K562 (cell line): ENCODE measurements at regions not wholly inside any gene's neighbourhood (a gene's known extent, or its start where the extent isn't known, plus 50 kb on each side); places are given as distances from the start of the nearest gene placed in this dataset.
A peak's percentile ranks its signal among the peaks of the same experiment; 100 is the strongest.

Experiments
- ATAC-seq: fragments of 200-7000 bp; cut with Tn5 transposase; 3 replicates; pipeline ENCODE4 v1.9.1; 2020; ENCODE audit warnings: moderate library complexity
- BruUV-seq: library from RNA; stranded (reverse); fragments of 400-500 nt; replicated peaks from 2 replicates; lab custom pipeline; 2021; lab: Mats Ljungman, UMichigan
- CTCF ChIA-PET: fragments of 300-600 bp; formaldehyde crosslinking; extraction: SDS; loops from one replicate; lab custom pipeline; 2021; ENCODE audit warnings: low intra/inter-chr PET ratio; lab: Yijun Ruan, JAX
- POLR2A ChIA-PET: fragments of 300-600, 350-650 bp; sonication (Branson Sonifier 250); formaldehyde crosslinking; extraction: SDS; loops from one replicate; lab custom pipeline; 2021; ENCODE audit warnings: antibody characterized with exemption, inconsistent platforms; lab: Yijun Ruan, JAX
- DNase-seq, 4 experiments: peaks; one replicate each; pipeline versions ENCODE4 v3.0.0 to v3.0.0-alpha.2; 2011 to 2018; ENCODE audit warnings: low spot score in 3 of 4, mixed read lengths in 3 of 4; ENCODE audit errors: extremely low read depth in 1 of 4
- FAIRE-seq: peaks from 2 replicates; lab custom pipeline; 2011; peaks lifted over from hg19 to GRCh38; lab: Jason Lieb, UNC
- H2AFZ ChIP-seq: 2 replicates; pipeline ENCODE4 v1.6.0; 2011; ENCODE audit warnings: low read depth, low read length, control low read depth, inconsistent platforms
- H3K27ac ChIP-seq: fragments of 200-600 bp; 3 replicates; pipeline ENCODE4 v1.8.0; 2011; ENCODE audit warnings: low read depth, mild to moderate bottlenecking, control low read depth, inconsistent platforms, low read length, moderate library complexity, mixed read lengths; ENCODE audit errors: extremely low read depth
- H3K27me3 ChIP-seq, 2 experiments: fragments of 300-600 bp in 1 of 2; 2 replicates in 1 of 2; 3 replicates in 1 of 2; pipeline versions ENCODE4 v1.6.0 to v1.8.0; 2011; ENCODE audit warnings: inconsistent platforms in 2 of 2, low read length in 2 of 2, mild to moderate bottlenecking in 1 of 2, mixed read lengths in 1 of 2, moderate library complexity in 1 of 2; ENCODE audit not compliant: control insufficient read depth in 2 of 2, insufficient read depth in 2 of 2
- H3K36me3 ChIP-seq: fragments of 300-600 bp; 3 replicates; pipeline ENCODE4 v1.8.0; 2011; ENCODE audit warnings: mild to moderate bottlenecking, low read length, inconsistent platforms; ENCODE audit not compliant: control insufficient read depth, insufficient read depth
- H3K4me1 ChIP-seq, 2 experiments: fragments of 200-600 bp in 1 of 2; replicated peaks in 1 of 2; 2 replicates in 1 of 2; 3 replicates in 1 of 2; pipeline versions ENCODE4 v1.5.1 to v1.8.0; 2011; ENCODE audit warnings: inconsistent platforms in 2 of 2, low read length in 2 of 2, mild to moderate bottlenecking in 1 of 2, mixed read lengths in 1 of 2, moderate library complexity in 1 of 2; ENCODE audit not compliant: control insufficient read depth in 2 of 2, insufficient read depth in 2 of 2
- H3K4me2 ChIP-seq: 2 replicates; pipeline ENCODE4 v1.6.1; 2011; ENCODE audit warnings: low read length, control low read depth, inconsistent platforms, mixed read lengths; ENCODE audit not compliant: insufficient read depth
- H3K4me3 ChIP-seq: fragments of 200-600 bp; sonication (generic), shearing (Covaris generic); 2 replicates; pipeline ENCODE4 v1.5.1; 2016; ENCODE audit warnings: control low read depth, inconsistent platforms
- H3K79me2 ChIP-seq: fragments of 200-600 bp; 3 replicates; pipeline ENCODE4 v1.8.0; 2011; ENCODE audit warnings: low read length, inconsistent platforms; ENCODE audit not compliant: control insufficient read depth, insufficient read depth
- H3K9ac ChIP-seq, 2 experiments: 2 replicates each; pipeline versions ENCODE4 v1.6.0 to v1.6.1; 2011; ENCODE audit warnings: low read depth in 2 of 2, low read length in 2 of 2, control low read depth in 1 of 2, inconsistent platforms in 1 of 2, mild to moderate bottlenecking in 1 of 2, mixed read lengths in 1 of 2; ENCODE audit not compliant: insufficient read depth in 1 of 2
- H3K9me1 ChIP-seq: one replicate; pipeline ENCODE4 v1.6.0; 2011; ENCODE audit warnings: inconsistent platforms, mild to moderate bottlenecking, low read length, moderate library complexity; ENCODE audit not compliant: control insufficient read depth, insufficient read depth
- H3K9me3 ChIP-seq: replicated peaks from 2 replicates; pipeline ENCODE4 v1.5.1; 2011; ENCODE audit warnings: low read depth, low read length, inconsistent platforms; ENCODE audit not compliant: control insufficient read depth, insufficient read depth
- H4K20me1 ChIP-seq: replicated peaks from 2 replicates; pipeline ENCODE4 v1.6.1; 2011; ENCODE audit warnings: low read length, inconsistent platforms, mixed read lengths; ENCODE audit not compliant: control insufficient read depth, insufficient read depth
- ATF2 ChIP-seq: sonication (generic); formaldehyde crosslinking; IDR thresholded peaks from 2 replicates; pipeline ENCODE4 v1.8.1; 2022; ENCODE audit warnings: missing genetic modification reagents
- BACH1 ChIP-seq: fragments of 200-800 bp; sonication (Bioruptor generic); IDR thresholded peaks from 2 replicates; pipeline ENCODE4 v1.6.1; 2016; ENCODE audit warnings: missing genetic modification characterization, missing compliant biosample characterization
- BRF2 ChIP-seq: IDR thresholded peaks from 3 replicates; pipeline ENCODE4 v1.6.1; 2011; ENCODE audit warnings: borderline replicate concordance, mild to moderate bottlenecking; ENCODE audit not compliant: insufficient read length, insufficient read depth
- CTBP1 ChIP-seq: fragments of 450-650 bp; IDR thresholded peaks from 2 replicates; pipeline ENCODE4 v1.6.1; 2016; ENCODE audit warnings: borderline replicate concordance
- DLX4 ChIP-seq: fragments of 250-450 bp; sonication (Bioruptor Pico); IDR thresholded peaks from 2 replicates; pipeline ENCODE4 v1.6.1; 2021; ENCODE audit warnings: mild to moderate bottlenecking
- ETV5 ChIP-seq: sonication (generic); formaldehyde crosslinking; IDR thresholded peaks from 2 replicates; pipeline ENCODE4 v1.4.0; 2020; ENCODE audit warnings: low read depth, mild to moderate bottlenecking, missing genetic modification reagents
- PTBP1 ChIP-seq: fragments of 200-400 bp; formaldehyde crosslinking; IDR thresholded peaks from 2 replicates; pipeline ENCODE4 v1.6.1; 2017; ENCODE audit warnings: low read depth, low read length
- PURB ChIP-seq: sonication (generic); formaldehyde crosslinking; IDR thresholded peaks from 2 replicates; pipeline ENCODE4 v1.9.0; 2021; ENCODE audit warnings: low read depth, mild to moderate bottlenecking, missing genetic modification reagents
- RBBP5 ChIP-seq: fragments of 200-600 bp; sonication (generic); IDR thresholded peaks from 2 replicates; pipeline ENCODE4 v1.6.1; 2012; ENCODE audit warnings: borderline replicate concordance, mild to moderate bottlenecking, low read length, control low read depth, inconsistent platforms; ENCODE audit not compliant: insufficient read depth, poor library complexity, severe bottlenecking
- RBM22 ChIP-seq: fragments of 200-400 bp; formaldehyde crosslinking; IDR thresholded peaks from 2 replicates; pipeline ENCODE4 v1.6.1; 2018; ENCODE audit warnings: low read length, low read depth; ENCODE audit not compliant: poor library complexity, severe bottlenecking
- SIN3B ChIP-seq: fragments of 450-650 bp; IDR thresholded peaks from 2 replicates; pipeline ENCODE4 v1.6.1; 2017; ENCODE audit warnings: low read depth, mild to moderate bottlenecking, moderate library complexity
- SIX5 ChIP-seq, 2 experiments: IDR thresholded peaks; 2 replicates each; pipeline ENCODE4 v1.6.1; 2011; ENCODE audit warnings: low read length in 2 of 2, borderline replicate concordance in 1 of 2, low read depth in 1 of 2, mild to moderate bottlenecking in 1 of 2, moderate library complexity in 1 of 2; ENCODE audit not compliant: insufficient read depth in 1 of 2
- SNAPC5 ChIP-seq: fragments of 250-450 bp; sonication (Bioruptor Pico); IDR thresholded peaks from 2 replicates; pipeline ENCODE4 v1.8.0; 2021; ENCODE audit warnings: moderate library complexity, mild to moderate bottlenecking, inconsistent platforms
- TAF1 ChIP-seq: IDR thresholded peaks from 2 replicates; pipeline ENCODE4 v1.6.1; 2011; ENCODE audit warnings: mild to moderate bottlenecking, low read length, moderate library complexity; ENCODE audit not compliant: insufficient read depth, control insufficient read depth, severe bottlenecking; ENCODE audit errors: extremely low read depth
- TFE3 ChIP-seq: fragments of 450-650 bp; formaldehyde crosslinking; IDR thresholded peaks from 2 replicates; pipeline ENCODE4 v1.4.0; 2020; ENCODE audit warnings: mild to moderate bottlenecking, mixed read lengths
- TGIF2 ChIP-seq: sonication (generic); formaldehyde crosslinking; IDR thresholded peaks from 2 replicates; pipeline ENCODE4 v1.8.1; 2022; ENCODE audit warnings: mild to moderate bottlenecking, missing genetic modification reagents, moderate library complexity
- ZNF668 ChIP-seq: fragments of 250-450 bp; sonication (Bioruptor Pico); IDR thresholded peaks from 2 replicates; pipeline ENCODE4 v1.8.0; 2022; ENCODE audit warnings: mild to moderate bottlenecking, inconsistent platforms
- WGBS: fragments of 100-300 bp; shearing (Covaris generic); methylation state at CpG from one replicate; pipeline ENCODE4 v1.1.6; 2016; ENCODE audit warnings: low coverage, mixed read lengths; ENCODE audit not compliant: insufficient coverage; ENCODE audit errors: missing lambda C conversion rate; 5-methylcytosine and 5-hydroxymethylcytosine counted together
- in situ Hi-C: fragments of 300-500 bp; cut with MboI; formaldehyde crosslinking; loops from 4 replicates; pipeline ENCODE4 v1.15.0; 2018; ENCODE audit warnings: inconsistent platforms, mixed read lengths
- intact Hi-C: fragments of 100-400 bp; cut with micrococcal nuclease; formaldehyde crosslinking; loops from 2 replicates; pipeline ENCODE4 v1.14.2; 2022

- ChIA-PET CTCF (no interaction called here), POLR2A (interaction anchor here (0.7 kb wide), 1 partner anchor 508 kb away, joined by 3 read pairs; no protein-coding TSS in a partner anchor)
- no peak overlapping the region for H3K9ac ChIP-seq
- no peaks in the 10 kb centered on the region; the same call in 1 of the 2 replicates for H3K9me3 ChIP-seq
- ATAC-seq, result no peak
- no peaks in the 10 kb centered on the region for H4K20me1 ChIP-seq
- no peak overlapping the region for H3K4me2 ChIP-seq
- no peak for FAIRE-seq
- no peaks in the 10 kb centered on the region for H3K9me1 ChIP-seq
- H2AFZ ChIP-seq, result peak overlapping the region; percentile 55; the same call in 1 of the 2 replicates
- H3K27me3 ChIP-seq, result no peaks in the 10 kb centered on the region
- H3K4me1 ChIP-seq, result peaks cover 15 to 19% of the 10 kb centered on the region in 2 experiments
- no peaks in the 10 kb centered on the region for H3K79me2 ChIP-seq
- no peak overlapping the region for H3K27ac ChIP-seq
- no peaks in the 10 kb centered on the region for H3K36me3 ChIP-seq
- TF ChIP-seq PURB (CRISPR knock-in tag), result no peak
- TF ChIP-seq ETV5 (CRISPR knock-in tag), result no peak
- no peak for TF ChIP-seq SNAPC5 (CRISPR knock-in tag)
- TF ChIP-seq ATF2, result no peak
- TF ChIP-seq RBM22, result no peak
- no peak for TF ChIP-seq TGIF2 (CRISPR knock-in tag)
- TF ChIP-seq PTBP1, result no peak
- no peak for TF ChIP-seq RBBP5
- no peak for TF ChIP-seq DLX4 (CRISPR knock-in tag)
- TF ChIP-seq BACH1, result no peak
- no peak for TF ChIP-seq ZNF668 (CRISPR knock-in tag)
- no peak for TF ChIP-seq TAF1
- no peak for TF ChIP-seq TFE3 (CRISPR knock-in tag)
- TF ChIP-seq BRF2, result no peak
- no peak for TF ChIP-seq SIN3B
- no peak for TF ChIP-seq SIX5 (IDR thresholded peaks at IDR 0.05; ENCODE audit: borderline replicate concordance in 1 of 2, insufficient read depth in 1 of 2, low read depth in 1 of 2, low read length in 2 of 2)
- no peak for TF ChIP-seq CTBP1
- intact Hi-C loops, result no loop called here
- in situ Hi-C loops, result no loop called here
- DNase-seq, result no peak
- WGBS, result 30% methylated on average over 1 of the region's 1 CpG
- BruUV-seq, result no TSS peak
- H3K4me3 ChIP-seq, result no peak overlapping the region
Measured at GRCh38 chr17:55563363-55563762, 52.1 kb upstream of the SMIM36 start.
